Stomach (tissue), 8 donors: ENCODE measurements at regions not wholly inside any gene's neighbourhood (a gene's known extent, or its start where the extent isn't known, plus 50 kb on each side); places are given as distances from the start of the nearest gene placed in this dataset.

Experiments
- DNase-seq, 2 donors: peaks; one replicate each; pipeline versions ENCODE4 v3.0.0 to v3.0.0-alpha.2; 2013 to 2019
- H3K27ac ChIP-seq, 5 donors: fragments of 200-600 bp in 4 of 5; sonication (generic) in 4 of 5; one replicate each; pipeline ENCODE4 v1.5.1; 2013 to 2019; ENCODE audit warnings: mild to moderate bottlenecking in 1 of 5, moderate library complexity in 1 of 5
- H3K27me3 ChIP-seq, 3 donors: fragments of 200-600 bp; sonication (generic); one replicate each; pipeline ENCODE4 v1.5.1; 2017 to 2019; ENCODE audit warnings: mixed run types in 1 of 3
- H3K36me3 ChIP-seq, 4 donors: fragments of 200-600 bp; sonication (generic); 1 replicate in 3 of 4; 2 replicates in 1 of 4; pipeline ENCODE4 v1.5.1; 2016 to 2019
- H3K4me1 ChIP-seq, 4 donors: fragments of 200-600 bp; sonication (generic); one replicate each; pipeline ENCODE4 v1.5.1; 2016 to 2019
- H3K4me3 ChIP-seq, 4 donors: fragments of 200-600 bp; sonication (generic) in 3 of 4; one replicate each; pipeline ENCODE4 v1.5.1; 2016 to 2019; ENCODE audit warnings: mild to moderate bottlenecking in 1 of 4
- H3K9me3 ChIP-seq, 4 donors: fragments of 200-600 bp; sonication (generic); one replicate each; pipeline ENCODE4 v1.5.1; 2016 to 2019
- CTCF ChIP-seq, 7 experiments: fragments of 450-650 bp in 4 of 7; fragments of 200-600 bp in 3 of 7; sonication (generic) in 3 of 7; IDR thresholded peaks; one replicate each; pipeline ENCODE4 v1.5.1; 2016 to 2019; ENCODE audit warnings: antibody characterized with exemption in 7 of 7, control low read depth in 2 of 7, mild to moderate bottlenecking in 1 of 7
- EP300 ChIP-seq: sonication (generic); formaldehyde crosslinking; IDR thresholded peaks from one replicate; pipeline ENCODE4 v1.6.1; 2017; ENCODE audit warnings: antibody characterized with exemption
- POLR2A ChIP-seq, 4 donors: fragments of 450-650 bp; IDR thresholded peaks; one replicate each; pipeline ENCODE4 v1.6.1; 2016; ENCODE audit warnings: antibody characterized with exemption in 4 of 4, control low read depth in 2 of 4, mild to moderate bottlenecking in 1 of 4, moderate library complexity in 1 of 4
- POLR2AphosphoS5 ChIP-seq, 3 donors: sonication (generic); formaldehyde crosslinking; IDR thresholded peaks; one replicate each; pipeline ENCODE4 v1.6.1; 2016; ENCODE audit warnings: antibody characterized with exemption in 3 of 3
- WGBS, 5 donors: extraction: QIAGEN DNeasy Blood & Tissue Kit in 3 of 5; methylation state at CpG; one replicate each; pipeline versions ENCODE4 v1.1.5 to v1.1.7; 2013 to 2018; 5-methylcytosine and 5-hydroxymethylcytosine counted together
- intact Hi-C: fragments of 100-400 bp; cut with DNase I; formaldehyde crosslinking; loops from one replicate; pipeline ENCODE4 v1.15.1; 2023; ENCODE audit warnings: low total_unique reads
- donor health status: healthy with polysubstance abuse.
- donor health status: Bipolar disorder and iron deficiency.
- donor health status: healthy.

DNA sequence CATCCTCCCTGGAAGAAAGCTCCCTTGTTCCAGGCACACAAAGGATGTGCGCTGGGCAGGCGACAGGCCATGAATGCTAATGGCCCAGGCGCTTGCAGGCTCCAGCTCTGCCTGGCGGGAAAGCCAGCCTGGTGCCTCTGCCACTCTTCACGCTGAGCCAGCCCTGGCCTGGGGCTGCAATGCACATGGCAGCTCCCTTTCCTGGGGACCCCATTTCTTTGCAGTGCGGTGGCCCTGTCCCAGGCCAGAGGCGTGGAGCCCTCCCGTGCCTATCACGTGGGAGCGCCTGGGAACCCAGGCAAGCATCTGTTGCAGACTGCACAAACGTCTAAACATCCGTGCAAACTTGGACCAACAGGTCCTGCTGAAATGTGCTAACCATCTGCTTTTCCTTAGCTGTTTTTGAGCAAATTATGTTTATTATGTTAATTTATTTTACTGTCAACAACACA, 152.1 kb upstream of the LYZL2 start:
- WGBS, 5 donors: 74 to 90% (median 80%) methylated on average over 12 of the region's 12 CpGs
- Histone ChIP-seq H3K36me3 (no peaks in the 10 kb centered on the region), H3K4me1 (peaks cover 8 to 40% (median 23%) of the 10 kb centered on the region in 4 donors), H3K27ac (peak overlapping the region in 4 of 5 donors; percentile 88 to 99 (median 94)), H3K27me3 (no peaks in the 10 kb centered on the region), H3K4me3 (no peak overlapping the region), H3K9me3 (no peaks in the 10 kb centered on the region)
- no peak for TF ChIP-seq EP300
- TF ChIP-seq POLR2A (IDR thresholded peaks at IDR 0.05): no peak
- no peak for TF ChIP-seq POLR2AphosphoS5 (IDR thresholded peaks at IDR 0.05)
- no peak for TF ChIP-seq CTCF (IDR thresholded peaks at IDR 0.05)
- intact Hi-C loops: loop anchor here (10.0 kb wide), 1 partner anchor 993 kb away; no protein-coding TSS in a partner anchor
- peak in 1 of 2 donors; percentile 26 for DNase-seq

DNA sequence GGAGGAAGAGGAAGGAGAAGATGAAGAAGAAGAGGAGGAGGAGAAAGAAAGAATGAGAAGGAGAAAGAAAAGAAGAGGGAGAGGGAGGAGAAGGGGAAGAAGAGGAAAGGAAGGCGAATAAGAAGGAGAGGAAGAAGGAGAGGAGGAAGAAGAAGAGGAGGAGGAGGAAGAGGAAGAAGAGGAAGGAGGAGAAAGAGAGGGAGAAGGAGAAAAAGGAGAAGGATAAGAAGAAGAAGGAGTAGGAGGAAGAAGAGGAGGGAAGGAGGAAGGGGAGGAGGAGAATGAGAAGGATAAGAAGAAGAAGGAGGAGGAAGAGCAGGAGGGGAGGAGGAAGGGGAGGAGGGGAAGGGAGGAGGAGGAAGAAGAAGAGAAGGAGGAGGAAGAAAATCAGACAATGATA, 149.2 kb upstream of the LYZL2 start:
- Histone ChIP-seq H3K36me3 (no peaks in the 10 kb centered on the region), H3K27ac (no peak overlapping the region), H3K4me1 (peaks cover 5 to 33% (median 17%) of the 10 kb centered on the region in 4 donors), H3K9me3 (no peaks in the 10 kb centered on the region), H3K27me3 (no peaks in the 10 kb centered on the region), H3K4me3 (no peak overlapping the region)
- no peak for TF ChIP-seq POLR2A (IDR thresholded peaks at IDR 0.05)
- TF ChIP-seq EP300: no peak
- TF ChIP-seq CTCF (IDR thresholded peaks at IDR 0.05): no peak
- TF ChIP-seq POLR2AphosphoS5 (IDR thresholded peaks at IDR 0.05): no peak
- intact Hi-C loops: no loop called here
- DNase-seq: no peak
- 0 to 76% (median 0%) methylated on average over 1 of the region's 1 CpG for WGBS, 5 donors

- no peaks in the 10 kb centered on the region for H3K36me3 ChIP-seq
- TF ChIP-seq CTCF (IDR thresholded peaks at IDR 0.05): no peak
- peak; percentile 2 to 47 (median 20) for TF ChIP-seq POLR2AphosphoS5 (IDR thresholded peaks at IDR 0.05)
- no peak for TF ChIP-seq EP300
- TF ChIP-seq POLR2A (IDR thresholded peaks at IDR 0.05): no peak
- intact Hi-C loops: no loop called here
- 50 to 72% (median 64%) methylated on average over 10 of the region's 10 CpGs for WGBS, 5 donors
- H3K27ac ChIP-seq: peak overlapping the region in 2 of 5 donors; percentile 42 to 53
- H3K9me3 ChIP-seq: peaks cover 6 to 12% (median 9%) of the 10 kb centered on the region in 4 donors
- H3K4me1 ChIP-seq: peaks cover 0 to 12% (median 4%) of the 10 kb centered on the region in 4 donors
- H3K4me3 ChIP-seq: no peak overlapping the region
- peak in 1 of 2 donors; percentile 75 for DNase-seq
- no peaks in the 10 kb centered on the region for H3K27me3 ChIP-seq
These were observed 146.4 kb upstream of the LYZL2 start for GRCh38 chr10:30775779-30776591.

- TF ChIP-seq EP300 (no peak), POLR2AphosphoS5 (IDR thresholded peaks at IDR 0.05) (no peak), POLR2A (IDR thresholded peaks at IDR 0.05) (no peak), CTCF (IDR thresholded peaks at IDR 0.05) (no peak)
- H3K4me1 ChIP-seq: peaks cover 0 to 12% (median 4%) of the 10 kb centered on the region in 4 donors
- H3K36me3 ChIP-seq: no peaks in the 10 kb centered on the region
- peaks cover 21 to 29% (median 26%) of the 10 kb centered on the region in 4 donors for H3K9me3 ChIP-seq
- no peak overlapping the region for H3K27ac ChIP-seq
- no peak overlapping the region for H3K4me3 ChIP-seq
- DNase-seq: no peak
- intact Hi-C loops: no loop called here
- WGBS, 5 donors: 86 to 93% (median 90%) methylated on average over 8 to 10 of the region's 10 CpGs
- no peaks in the 10 kb centered on the region for H3K27me3 ChIP-seq
These were observed 144.7 kb upstream of the LYZL2 start for GRCh38 chr10:30774261-30774660.
